ENCODE measurements at regions not wholly inside any gene's neighbourhood (a gene's known extent, or its start where the extent isn't known, plus 50 kb on each side); places are given as distances from the start of the nearest gene placed in this dataset.

DNA sequence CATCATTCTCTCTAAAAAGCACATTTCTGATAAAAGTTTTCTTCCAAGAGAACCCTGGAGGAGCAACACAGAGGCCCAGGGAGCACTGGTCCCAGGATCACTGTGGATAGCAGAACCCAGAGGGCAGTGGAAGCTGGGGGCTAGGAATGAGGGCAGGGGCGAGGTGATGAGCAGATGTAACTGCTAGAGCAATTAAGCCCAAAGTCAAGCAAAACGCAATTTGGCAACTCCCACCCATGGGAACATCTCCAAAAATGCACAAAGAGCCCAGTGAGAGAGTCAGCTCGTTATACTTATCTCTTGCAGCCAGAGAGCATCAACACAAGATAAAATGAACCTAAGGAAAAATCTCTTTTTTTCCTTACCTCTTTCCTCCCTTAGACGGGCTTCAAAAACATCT lies 284.2 kb downstream of the TBC1D4 start:
- TF ChIP-seq, protein P1, sequence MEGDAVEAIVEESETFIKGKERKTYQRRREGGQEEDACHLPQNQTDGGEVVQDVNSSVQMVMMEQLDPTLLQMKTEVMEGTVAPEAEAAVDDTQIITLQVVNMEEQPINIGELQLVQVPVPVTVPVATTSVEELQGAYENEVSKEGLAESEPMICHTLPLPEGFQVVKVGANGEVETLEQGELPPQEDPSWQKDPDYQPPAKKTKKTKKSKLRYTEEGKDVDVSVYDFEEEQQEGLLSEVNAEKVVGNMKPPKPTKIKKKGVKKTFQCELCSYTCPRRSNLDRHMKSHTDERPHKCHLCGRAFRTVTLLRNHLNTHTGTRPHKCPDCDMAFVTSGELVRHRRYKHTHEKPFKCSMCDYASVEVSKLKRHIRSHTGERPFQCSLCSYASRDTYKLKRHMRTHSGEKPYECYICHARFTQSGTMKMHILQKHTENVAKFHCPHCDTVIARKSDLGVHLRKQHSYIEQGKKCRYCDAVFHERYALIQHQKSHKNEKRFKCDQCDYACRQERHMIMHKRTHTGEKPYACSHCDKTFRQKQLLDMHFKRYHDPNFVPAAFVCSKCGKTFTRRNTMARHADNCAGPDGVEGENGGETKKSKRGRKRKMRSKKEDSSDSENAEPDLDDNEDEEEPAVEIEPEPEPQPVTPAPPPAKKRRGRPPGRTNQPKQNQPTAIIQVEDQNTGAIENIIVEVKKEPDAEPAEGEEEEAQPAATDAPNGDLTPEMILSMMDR (IDR thresholded peaks at IDR 0.05; ENCODE audit: low read depth, low read length, missing control alignments) = no peak
- no peak for DNase-seq (ENCODE audit: extremely low read depth, low read depth)
- no peak overlapping the region for H3K4me3 ChIP-seq (replicated peaks; ENCODE audit: low read depth, low read length)

DNA sequence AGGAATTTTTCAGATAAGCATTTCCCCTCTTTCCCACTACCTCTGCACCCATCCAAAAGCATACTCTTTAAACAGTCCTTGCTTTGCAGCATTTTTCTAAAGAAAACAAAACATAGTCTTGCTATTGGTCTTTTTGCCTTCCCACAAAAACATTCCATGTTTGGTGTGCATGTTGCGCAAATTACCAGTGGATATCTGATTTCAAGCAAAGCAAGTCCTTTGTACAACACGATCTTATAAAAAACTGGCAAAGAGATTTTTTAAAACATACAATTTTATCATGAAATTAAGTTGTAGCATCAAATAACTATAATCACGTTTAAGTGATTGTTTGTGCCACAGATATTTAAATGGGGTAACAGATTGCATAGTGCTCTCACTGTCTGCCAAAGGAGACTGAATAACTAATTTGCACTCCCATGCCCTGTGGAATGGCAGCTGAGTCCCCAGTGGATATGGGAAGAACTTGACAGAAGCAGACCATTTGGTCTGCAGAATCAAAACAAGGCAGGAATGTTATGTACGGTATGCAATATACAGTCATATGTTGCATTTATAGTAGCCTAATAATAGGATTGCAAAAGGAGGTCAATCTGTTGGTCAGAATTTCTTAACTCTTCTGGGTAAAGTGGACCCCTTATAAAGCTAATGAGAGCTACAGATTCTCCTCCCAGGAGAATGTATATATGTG lies 285.7 kb downstream of the TBC1D4 start:
- TF ChIP-seq, protein P1 (IDR thresholded peaks at IDR 0.05; ENCODE audit: low read depth, low read length, missing control alignments) = no peak
- no peak for DNase-seq (ENCODE audit: extremely low read depth, low read depth)
- no peak overlapping the region for H3K4me3 ChIP-seq (replicated peaks; ENCODE audit: low read depth, low read length)

DNA sequence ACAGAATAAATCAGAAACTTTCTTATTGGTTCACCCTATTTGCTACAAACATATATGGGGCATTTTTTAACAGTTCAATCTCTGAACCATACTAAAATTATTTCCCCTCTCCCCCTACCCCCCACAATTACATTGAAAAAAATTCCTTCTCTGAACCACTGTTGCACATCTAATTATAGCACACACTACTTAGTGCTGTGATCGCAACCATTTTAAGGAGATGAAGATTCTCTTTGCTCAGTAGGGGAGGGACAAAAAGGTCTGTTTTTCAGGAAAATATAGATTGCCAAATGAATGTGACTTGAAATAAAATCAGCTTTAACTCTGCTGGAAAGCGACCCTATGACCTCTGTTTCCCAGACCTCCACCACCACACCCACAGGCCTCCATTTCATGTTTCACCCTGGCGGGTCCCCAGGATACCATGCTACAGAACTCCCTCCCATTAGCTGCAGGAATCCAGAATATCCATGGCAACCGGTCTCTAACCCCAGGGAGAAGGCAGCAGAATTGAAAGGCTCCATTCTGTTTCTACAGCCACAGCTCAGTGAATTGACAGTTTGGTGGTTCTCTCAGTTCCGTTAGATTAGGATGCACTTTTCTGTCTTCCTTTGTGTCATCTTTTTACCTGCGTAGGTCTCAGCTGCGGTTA lies 286.3 kb downstream of the TBC1D4 start:
- TF ChIP-seq, protein P1 (IDR thresholded peaks at IDR 0.05; ENCODE audit: low read depth, low read length, missing control alignments) = no peak
- no peak overlapping the region for H3K4me3 ChIP-seq (replicated peaks; ENCODE audit: low read depth, low read length)
- DNase-seq (ENCODE audit: extremely low read depth, low read depth) = no peak

DNA sequence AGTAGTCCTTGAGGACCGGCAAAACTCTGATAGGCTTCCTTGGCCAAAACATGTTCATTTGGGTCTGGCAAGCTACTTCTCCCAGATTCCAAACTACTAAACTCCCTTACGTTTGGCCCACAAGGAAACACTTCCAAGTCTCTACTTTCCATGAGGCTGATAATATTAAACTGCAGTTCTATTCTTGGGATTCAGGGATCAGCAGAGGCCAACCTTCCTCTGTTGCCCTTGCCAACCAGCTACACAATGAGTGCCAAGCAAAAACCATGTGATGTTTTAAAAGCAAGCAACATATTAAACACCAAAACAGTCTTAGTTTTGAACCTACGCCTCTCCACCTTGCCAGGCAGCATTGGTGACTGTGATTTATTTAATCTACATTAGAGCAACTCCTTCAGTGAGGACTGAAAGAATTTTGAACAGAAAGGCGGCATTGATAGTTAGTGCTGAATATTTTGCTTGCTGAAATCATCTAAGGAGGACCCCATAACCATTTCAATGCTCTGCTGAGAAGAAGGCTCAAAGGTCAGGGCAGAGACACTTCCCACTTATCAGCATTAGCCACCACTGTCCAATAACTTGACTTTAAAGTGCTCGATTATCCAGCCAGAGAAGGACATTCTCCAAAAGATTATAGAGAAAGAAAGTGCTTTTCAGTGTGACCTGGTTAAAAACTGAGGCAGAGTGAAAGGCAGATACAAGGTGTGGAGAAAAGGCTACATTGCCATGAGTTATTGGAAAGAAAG lies 287.1 kb downstream of the TBC1D4 start:
- no peak overlapping the region for H3K4me3 ChIP-seq (replicated peaks; ENCODE audit: low read depth, low read length)
- DNase-seq (ENCODE audit: extremely low read depth, low read depth) = no peak
- TF ChIP-seq, protein P1 (IDR thresholded peaks at IDR 0.05; ENCODE audit: low read depth, low read length, missing control alignments) = no peak

DNA sequence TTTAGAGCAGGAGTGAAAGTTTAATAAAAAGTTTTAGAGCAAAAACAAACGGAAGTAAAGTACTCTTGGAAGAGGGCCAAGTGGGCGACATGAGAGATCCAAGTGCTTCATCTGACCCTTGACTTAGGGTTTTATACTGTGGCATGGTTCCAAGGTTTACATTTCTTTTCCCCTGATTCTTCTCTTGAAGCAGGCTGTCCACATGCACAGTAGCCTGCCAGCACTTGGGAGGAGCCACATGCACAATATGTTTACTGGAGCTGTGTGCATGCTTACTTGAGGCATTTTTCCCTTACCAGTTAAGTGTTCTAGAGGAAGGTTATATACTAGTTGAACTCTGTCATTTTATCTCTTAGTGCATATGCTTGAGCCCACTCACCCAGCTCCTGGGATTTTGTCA lies 295.6 kb downstream of the TBC1D4 start:
- H3K4me3 ChIP-seq (replicated peaks; ENCODE audit: low read depth, low read length) = no peak overlapping the region
- no peak for DNase-seq (ENCODE audit: extremely low read depth, low read depth)
- TF ChIP-seq, protein P1 (IDR thresholded peaks at IDR 0.05; ENCODE audit: low read depth, low read length, missing control alignments) = no peak

DNA sequence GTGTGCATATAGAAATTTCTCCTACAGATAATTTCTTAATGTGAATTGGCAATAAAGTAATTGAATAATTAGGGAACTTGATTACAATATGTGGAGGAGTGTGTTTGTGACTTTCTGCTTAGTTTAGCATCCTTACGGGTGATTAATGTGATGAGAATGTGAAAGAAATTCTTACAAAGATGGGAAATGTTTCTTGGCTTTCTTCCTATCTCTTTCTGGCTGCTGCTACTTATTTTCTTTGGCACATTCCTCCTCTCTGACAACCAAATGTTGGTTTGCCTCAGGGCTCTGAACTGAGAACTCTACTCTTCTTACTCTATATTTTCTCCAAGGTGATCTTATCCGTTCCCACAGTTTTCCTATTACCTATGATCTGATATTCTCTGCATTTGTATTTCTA lies 300.1 kb downstream of the TBC1D4 start:
- TF ChIP-seq, protein P1 (IDR thresholded peaks at IDR 0.05; ENCODE audit: low read depth, low read length, missing control alignments) = no peak
- no peak overlapping the region for H3K4me3 ChIP-seq (replicated peaks; ENCODE audit: low read depth, low read length)
- DNase-seq (ENCODE audit: extremely low read depth, low read depth) = no peak
